KG1 (cell line): ENCODE measurements at regions not wholly inside any gene's neighbourhood (a gene's known extent, or its start where the extent isn't known, plus 50 kb on each side); places are given as distances from the start of the nearest gene placed in this dataset.
A peak's percentile ranks its signal among the peaks of the same experiment; 100 is the strongest.
"Not testable (repeated sequence)": the region's sequence is repeated elsewhere in the genome, so short reads cannot be mapped to it uniquely, and the experiment has no call there.

Experiments used
- DNase-seq: peaks from one replicate; lab custom pipeline; 2025; lab: John Stamatoyannopoulos, UW

DNA sequence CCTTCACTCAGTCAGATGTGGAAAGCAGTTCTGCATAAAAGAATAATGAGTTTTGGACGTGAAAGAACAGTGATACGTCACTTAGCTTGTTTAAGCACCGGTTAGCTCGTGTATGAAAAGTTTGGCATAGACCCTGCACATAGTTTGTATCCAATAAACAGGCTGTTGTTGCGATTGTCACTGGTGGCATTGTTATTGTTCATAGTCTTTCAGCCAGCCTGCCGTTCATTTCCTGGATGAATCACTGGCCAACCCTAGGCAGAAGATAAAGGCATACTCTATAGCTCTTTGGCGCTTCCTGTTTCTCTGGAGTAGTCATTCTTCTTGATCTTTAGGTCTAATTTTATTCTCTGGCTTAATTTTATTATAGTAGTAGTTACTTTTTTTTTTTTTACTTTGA lies 57.8 kb upstream of the ANKRD30A start:
- no peak for DNase-seq

DNA sequence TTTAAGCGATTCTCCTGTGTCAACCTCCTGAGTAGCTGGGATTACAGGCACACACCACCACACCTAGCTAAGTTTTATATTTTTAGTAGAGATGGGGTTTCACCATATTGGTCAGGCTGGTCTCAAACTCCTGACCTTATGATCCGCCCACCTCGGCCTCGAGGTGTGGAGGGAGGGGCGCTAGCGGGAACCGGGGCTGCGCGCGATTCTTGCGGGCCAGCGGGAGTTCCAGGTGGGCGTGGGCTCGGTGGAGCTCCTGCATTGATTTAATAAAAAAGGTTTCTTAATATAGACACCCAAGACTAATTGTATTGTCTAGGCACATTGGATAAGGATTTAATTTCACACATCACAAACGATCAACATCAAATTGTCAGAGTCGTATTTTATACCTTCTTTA lies 63.1 kb upstream of the ANKRD30A start:
- DNase-seq, result not testable (repeated sequence)

DNA sequence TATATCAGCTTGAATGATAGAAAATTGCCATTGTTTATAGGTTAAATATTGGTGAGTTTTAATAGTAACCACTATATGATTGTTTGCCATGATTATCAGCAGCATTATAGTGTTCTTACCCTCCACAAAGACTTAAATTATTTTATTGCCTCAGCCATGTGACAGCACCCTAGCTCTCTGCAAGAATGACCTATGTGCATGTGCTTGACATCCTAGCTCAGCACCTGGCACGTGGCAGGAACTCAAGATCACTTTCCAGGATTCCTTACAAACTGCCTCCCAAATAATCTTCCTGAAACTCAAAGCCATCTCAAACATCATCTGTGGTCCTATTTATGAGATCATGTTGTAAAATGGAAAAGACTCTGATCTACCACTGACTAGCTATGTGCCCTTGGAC lies 68.1 kb upstream of the ANKRD30A start:
- no peak for DNase-seq

DNA sequence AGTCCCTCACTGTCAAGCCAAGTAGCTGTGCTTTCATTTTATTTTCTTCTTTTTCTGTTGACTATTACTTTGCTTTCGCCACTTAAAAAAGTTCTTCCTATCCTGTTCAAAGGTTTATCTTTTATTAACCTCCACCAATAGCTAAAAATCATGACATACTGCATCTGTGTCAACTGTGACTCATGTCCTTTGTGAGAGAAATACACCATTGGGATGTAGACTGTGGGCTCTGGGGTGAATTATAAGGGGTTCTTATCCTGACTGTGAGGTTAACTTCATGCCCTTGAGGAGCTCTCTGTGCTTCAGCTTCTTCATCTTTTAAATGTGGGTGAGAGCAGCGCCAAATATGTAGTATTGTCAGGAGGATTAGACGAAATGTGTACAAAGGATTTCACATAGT lies 71.9 kb upstream of the ANKRD30A start:
- DNase-seq, result no peak

DNA sequence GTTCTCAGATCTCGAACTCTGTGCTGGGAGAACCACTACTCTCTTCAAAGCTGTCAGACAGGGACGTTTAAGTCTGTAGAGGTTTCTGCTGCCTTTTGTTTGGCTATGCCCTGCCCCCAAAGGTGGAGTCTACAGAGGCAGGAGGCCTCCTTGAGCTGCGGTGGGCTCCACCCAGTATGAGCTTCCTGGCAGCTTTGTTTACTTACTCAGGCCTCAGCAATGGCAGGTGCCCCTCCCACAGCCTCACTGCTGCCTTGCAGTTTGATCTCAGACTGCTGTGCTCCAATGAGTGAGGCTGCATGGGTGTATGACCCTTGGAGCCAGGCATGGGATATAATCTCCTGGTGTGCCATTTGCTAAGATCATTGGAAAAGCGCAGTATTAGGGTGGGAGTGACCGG lies 75.4 kb upstream of the ANKRD30A start:
- DNase-seq, result not testable (repeated sequence)

DNA sequence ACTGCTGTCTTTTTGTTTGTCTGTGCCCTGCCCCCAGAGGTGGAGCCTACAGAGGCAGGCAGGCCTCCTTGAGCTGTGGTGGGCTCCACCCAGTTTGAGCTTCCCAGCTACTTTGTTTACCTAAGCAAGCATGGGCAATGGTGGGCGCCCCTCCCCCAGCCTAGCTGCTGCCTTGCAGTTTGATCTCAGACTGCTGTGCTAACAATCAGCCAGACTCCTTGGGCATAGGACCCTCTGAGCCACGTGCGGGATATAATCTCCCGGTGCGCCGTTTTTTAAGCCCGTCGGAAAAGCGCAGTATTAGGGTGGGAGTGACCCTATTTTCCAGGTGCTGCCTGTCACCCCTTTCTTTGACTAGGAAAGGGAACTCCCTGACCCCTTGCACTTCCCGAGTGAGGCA lies 81.1 kb upstream of the ANKRD30A start:
- DNase-seq, result not testable (repeated sequence)

DNA sequence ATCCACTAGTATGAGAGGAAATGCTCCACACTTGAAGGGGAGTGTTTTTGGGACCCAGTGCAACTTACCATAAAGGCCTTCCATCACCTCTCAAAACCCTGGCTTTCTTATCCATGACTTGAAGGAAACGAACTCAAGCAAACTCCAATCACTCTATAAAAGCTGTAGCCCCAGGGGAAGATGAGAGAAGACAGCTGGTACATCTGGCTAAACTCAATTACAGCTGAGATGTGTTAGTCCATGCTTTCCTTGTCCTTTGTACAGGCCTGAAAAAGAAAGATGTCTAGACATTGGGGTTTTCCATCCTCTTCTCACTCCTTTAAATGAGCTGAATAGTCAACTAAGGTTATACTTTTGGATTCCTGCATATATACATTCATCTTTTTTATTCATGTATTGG lies 89.5 kb upstream of the ANKRD30A start:
- DNase-seq, result no peak

DNA sequence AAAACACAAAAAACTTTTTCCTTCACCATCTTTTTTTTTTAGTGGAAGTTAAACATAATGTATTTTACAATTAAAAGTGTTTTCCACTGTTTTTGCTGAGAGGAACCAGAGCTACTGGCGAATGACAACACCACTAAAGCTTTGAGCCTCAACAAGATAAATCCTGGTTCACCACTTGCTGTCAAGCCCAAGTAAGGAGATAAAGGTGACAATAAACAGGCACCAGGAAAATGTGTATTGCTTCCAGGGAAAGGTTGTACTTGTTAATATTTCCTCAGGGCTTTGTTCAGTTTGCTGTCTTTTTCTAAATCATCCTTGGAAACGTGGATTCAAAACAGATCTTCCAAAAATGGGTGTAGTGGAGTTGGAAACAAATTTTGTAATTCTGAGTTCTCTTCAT lies 109.9 kb upstream of the ANKRD30A start:
- no peak for DNase-seq

DNA sequence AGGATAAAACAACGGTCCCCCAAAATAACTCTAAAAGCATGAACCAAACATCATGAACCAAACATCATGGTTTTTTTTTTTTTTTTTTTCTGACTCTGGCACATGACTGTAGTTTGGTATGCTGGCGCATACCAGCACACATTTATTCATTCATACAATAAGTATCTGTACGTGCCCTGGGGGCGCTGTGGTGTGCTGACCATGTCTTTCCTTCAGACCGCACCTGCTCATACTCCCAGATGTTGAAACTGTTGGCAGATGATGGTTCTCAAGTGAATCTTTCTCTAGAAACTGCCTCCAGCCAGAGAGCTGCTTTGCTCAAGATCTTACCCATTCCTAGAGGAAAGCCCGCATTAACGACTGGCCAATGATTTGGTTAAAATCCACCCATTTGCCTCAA lies 114.7 kb upstream of the ANKRD30A start:
- no peak for DNase-seq

DNA sequence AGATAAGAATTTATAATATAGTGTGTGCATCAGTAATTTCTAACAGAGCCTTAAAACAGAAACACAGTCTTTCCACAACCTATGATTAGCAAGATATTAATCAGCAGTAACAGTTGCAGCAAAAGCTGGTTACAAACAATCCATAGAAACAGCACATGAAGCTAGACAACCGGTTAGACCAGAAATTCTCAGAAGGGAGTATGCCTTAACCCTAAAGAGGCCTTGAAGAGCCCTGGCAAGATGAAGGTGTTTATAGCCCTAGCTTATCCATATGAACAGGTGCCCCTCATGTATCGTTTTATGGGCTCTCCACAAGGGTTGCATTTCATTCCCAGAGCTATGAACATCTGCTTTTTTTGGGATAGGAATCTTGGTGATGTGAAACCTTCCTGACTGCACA lies 117.1 kb upstream of the ANKRD30A start:
- DNase-seq, result not testable (repeated sequence)

DNA sequence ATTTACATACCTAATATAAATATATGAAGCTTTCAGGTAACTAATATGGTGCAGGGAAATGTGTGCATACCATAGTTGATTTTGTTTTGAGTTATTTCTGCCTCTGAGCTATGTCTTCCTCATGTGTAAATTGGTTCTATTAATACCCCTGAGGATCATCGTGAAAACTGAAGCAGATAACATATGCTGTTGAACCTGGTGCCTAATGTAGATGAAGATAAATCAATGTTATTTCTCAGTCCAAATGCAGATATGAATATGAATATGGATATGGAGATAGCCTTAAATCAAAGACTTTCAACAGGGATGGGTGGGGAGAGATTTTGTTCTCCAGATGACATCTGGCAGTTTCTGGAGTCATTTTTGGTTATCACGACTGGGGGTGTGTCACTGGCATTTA lies 122.3 kb upstream of the ANKRD30A start:
- DNase-seq, result no peak

DNA sequence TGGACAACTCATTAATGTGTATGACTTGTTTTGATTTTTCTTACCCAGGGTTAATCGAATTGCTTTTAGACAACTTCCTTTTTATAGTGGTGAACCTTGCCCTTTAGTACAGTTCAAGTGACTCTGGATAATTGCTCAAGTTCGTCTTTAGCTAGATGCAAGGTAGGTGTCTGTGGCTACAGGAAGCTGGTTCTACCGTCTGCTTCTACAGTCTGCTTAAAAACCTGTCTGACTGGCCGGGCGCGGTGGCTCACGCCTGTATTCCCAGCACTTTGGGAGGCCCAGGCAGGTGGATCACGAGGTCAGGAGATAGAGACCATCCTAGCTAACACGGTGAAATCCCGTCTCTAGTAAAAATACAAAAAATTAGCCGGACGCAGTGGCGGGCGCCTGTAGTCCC lies 129.6 kb upstream of the ANKRD30A start:
- not testable (repeated sequence) for DNase-seq

DNA sequence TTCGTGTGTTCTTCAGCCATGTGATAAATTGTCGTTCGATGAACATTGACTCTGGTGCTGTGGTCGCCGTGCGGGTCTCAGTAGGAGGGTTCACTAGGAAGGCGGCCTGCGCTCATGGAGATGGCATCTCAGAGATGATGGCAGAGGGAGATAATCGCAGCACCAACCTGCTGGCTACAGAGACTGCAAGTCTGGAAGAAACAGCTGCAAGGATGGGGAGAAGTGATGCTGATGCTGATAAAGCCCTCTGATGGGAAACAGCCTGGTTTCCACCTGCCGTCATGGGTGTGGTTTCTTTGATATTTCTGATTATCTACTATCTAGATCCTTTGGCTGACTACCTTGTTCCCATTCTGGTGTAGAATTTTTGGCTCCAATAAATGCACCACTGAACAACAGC lies 130.5 kb upstream of the ANKRD30A start:
- DNase-seq, result no peak

DNA sequence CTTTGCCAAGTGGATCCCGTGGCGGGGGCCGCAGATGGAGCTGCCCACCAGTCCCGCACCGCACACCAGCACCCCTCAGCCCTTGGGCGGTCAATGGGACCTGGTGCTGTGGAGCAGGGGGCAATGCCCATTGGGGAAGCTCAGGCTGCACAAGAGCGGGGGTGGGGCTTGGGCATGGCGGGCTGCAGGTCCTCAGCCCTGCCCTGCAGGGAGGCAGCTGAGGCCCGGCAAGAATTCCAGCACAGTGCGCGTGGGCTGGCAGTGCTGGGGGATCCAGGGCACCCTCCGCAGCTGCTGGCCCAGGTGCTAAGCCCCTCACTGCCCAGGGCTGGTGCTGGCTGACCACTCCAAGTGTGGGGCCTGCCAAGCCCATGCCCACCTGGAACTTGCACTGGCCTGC lies 136.2 kb upstream of the ANKRD30A start:
- DNase-seq, result no peak

DNA sequence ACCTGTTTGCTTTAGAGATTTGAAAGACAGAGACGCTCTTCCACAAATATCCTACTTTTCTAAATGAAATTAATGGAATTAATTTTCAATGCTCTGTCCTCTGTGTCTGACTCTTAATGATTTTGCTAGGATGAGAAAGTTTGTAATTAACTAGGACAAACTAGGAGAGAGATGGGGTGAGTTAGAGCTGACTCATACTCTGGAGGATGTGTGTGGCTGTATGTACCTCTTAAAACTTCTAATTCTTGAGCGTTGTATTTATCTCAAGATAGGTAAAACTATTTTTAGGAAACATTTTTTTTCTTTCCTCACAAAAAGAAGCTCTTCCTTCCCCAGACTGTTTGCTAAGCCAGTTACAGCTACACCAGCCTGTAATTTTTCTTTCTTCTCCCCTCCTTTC lies 178.8 kb upstream of the ANKRD30A start:
- DNase-seq, result no peak

DNA sequence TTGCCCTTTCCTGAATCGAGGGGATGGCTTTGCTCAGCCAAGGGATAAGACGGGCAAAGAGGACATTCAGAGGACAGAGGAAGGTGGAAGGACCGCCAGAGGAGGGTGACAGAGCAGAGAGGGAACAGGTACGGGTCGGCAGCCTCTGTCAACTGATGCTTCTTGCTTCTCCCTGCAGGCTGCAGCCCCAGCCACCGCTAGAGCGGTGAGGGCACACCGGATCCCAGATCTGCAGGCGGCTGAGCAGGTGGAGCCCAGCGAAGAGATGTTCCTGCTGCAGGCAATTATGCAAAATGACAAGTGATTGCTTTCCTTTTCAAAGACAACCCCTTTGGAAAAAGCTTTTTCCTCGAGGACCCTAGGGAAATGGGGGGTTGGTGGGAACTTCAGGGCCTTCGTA lies 181.9 kb upstream of the ANKRD30A start:
- no peak for DNase-seq

DNA sequence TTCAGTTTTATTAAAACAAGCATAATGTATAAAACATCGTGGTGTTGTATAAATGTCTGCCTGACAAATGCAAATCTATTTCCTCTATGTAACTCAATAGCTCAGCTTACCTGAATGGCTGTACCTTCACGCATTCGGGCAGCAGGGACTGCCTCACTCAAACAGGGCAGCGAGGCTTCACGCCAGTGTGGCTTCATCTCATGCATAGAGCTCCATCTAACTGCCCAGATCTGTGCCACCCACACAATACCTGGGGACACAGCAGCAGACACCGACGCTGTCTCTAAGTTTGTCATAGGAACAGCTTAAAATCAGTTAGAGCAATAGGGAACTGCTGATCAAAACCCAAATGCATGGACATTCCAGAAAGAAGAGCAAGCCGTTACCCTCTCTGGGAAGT lies 182.8 kb upstream of the ANKRD30A start:
- DNase-seq, result no peak

DNA sequence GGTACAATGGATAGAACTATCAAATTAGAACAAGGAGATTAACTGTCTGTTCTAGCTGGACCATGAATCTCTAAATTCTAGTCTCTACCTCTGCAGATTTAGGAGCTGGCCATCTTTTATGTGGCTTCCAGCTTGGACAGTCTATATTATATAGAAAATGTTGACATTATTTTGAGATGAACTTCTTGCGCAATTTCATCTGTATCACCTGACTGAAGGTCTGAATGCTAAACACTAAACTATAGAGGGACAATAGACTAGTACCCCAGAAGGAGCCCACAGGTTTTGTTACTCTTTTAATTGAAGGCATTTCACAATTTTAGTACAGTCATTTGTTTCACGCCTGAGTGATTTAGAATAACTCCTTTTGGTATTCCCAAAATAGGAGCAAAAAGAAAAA lies 222.4 kb upstream of the ANKRD30A start:
- no peak for DNase-seq

DNA sequence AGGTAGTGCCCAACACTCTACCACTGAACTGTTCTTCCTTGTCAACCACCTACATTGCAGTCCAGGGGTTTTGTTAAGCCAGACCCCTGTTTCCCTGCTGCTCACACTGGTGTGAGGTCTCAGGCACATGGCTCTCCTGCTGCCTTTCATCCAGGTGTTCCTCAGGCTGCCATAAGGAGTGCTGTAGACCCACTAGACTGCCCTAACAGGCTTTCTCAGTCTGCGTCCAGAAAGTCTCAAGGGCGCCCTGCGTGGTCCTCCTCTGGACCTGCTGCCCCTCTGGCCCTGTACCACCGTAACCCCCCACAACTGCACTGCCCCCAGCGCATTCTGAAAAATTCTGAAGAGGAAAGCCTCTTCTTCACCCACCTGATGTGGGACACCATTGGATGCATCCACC lies 225.7 kb upstream of the ANKRD30A start:
- DNase-seq, result no peak

DNA sequence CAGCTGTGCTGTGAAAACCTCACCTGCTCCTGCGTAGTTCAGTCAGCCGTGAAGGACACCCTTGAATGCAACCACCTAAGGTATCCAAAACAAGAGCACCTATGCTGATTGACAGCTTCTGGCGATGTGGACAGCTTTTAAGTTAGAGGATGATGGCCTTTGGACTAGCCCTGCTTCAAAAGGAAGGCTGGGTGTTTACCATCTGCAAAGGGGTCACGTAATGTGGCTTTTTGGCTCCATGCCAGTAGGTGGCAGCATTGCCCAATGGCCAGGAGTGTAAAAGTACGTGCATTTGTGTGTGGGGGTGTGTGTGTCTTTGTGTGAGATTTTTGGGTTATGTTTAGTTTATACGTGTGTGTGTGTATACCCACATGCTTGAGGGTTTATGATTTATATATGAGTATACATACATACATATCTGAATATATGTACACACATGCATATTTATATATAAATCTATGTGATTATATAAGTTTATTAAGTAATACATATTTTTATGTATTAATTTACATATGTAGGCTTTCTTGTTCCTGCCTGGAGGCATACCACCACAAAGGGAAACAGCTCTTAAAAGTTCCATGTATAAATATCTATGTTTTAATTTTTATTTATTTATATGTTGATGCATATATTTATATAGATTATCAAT lies 236.3 kb upstream of the ANKRD30A start:
- DNase-seq, result peak; percentile 27

DNA sequence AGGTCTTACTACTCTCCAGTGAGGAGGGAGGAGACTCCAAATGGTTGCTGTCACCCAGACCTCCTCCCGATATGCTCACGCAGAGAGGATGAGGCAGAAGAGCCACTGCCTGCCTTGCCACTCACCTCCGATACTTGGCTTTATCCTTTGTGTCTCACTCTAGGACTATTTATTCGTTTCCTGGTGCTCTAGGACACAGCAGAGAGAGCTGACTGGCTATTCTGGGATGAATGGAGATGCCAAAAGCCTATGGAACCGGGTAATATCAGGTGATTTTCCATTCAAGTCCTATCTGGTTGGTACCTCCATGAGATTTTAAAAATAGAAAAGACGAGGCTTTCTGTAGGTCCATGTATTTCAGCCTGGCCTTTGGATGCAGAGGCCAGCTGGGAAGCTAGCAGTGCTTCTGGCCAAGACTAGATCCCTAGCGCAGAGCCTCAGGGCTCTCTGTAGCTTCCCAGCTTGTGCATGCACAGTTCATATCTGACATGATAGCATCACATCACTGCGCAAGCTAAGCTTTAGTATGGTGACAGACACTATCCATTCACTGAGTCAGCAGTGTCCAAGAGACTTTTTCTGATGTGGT lies 239.0 kb upstream of the ANKRD30A start:
- DNase-seq, result no peak

DNA sequence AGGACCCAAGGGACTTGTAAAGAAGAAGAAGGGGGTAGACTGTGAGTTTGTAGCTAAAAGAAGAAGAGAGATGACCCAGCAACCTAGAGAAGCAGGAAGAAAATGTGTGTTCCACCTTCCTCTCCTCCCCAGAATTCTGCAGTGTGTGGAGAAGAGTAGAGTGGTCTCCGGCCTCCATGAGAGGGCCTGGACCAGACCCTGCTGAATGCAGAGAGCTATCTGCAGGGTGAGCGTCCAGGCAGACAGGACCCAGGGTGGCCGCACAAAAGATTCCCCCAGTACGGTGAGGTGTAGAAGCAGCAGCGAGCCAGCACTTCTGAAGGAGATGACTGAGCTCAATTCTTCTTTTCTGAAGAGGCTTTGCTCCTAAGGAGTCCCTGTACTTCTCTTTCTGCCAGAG lies 239.7 kb upstream of the ANKRD30A start:
- no peak for DNase-seq

DNA sequence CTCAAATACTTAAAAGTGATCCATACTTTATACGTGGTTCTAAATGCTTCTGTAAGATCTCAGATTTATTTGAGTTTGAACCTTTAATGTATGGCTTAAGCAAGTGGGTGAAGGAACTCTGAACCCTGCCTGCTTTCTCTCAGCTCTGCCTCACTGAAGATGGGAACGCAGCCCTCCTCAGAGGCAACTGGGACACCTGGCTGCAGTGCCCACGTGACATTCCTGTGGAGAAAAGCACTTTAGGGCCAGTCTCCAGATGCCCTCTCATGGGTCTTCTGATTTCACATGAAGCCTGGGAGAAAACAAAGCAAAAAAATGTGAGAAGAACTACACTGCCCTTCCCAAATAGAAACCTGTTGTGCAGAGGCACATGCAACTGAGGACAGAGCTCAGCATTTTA lies 242.6 kb upstream of the ANKRD30A start:
- DNase-seq, result no peak

DNA sequence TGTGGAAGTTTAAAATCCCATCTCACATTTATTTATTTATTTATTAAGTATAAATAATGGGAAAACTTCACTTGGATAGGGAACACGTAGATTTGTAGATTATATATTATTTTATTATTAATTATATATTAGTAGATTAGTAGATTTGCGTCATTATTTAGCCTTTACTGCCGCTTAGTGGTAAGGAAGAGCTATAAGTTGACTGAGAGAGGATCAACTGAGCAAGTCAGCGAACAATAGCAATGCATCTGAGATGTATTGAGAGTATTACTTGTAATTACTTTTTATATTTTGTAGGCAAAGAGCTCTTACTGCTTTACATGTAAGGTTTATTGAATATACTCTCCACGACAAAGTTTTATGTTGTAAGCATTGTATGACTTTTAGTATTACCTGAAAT lies 244.5 kb upstream of the ANKRD30A start:
- DNase-seq, result no peak
